CD4-positive, CD25-positive, alpha-beta regulatory T cell (primary cell): ENCODE measurements at regions not wholly inside any gene's neighbourhood (a gene's known extent, or its start where the extent isn't known, plus 50 kb on each side); places are given as distances from the start of the nearest gene placed in this dataset.

ENCODE experiments used
- ATAC-seq, 2 donors: fragments of 150-1000 bp; cut with Tn5 transposase; one replicate each; pipeline ENCODE4 v1.10.0; 2021; ENCODE audit warnings: low read depth in 2 of 2, moderate number of reproducible peaks in 2 of 2, moderate library complexity in 1 of 2
- DNase-seq, 3 donors: peaks; one replicate each; pipeline versions ENCODE4 v3.0.0 to v3.0.0-alpha.2; 2012 to 2022; ENCODE audit warnings: mixed read lengths in 1 of 3
- H3K27ac ChIP-seq: one replicate; pipeline ENCODE4 v1.7.0; 2013; ENCODE audit warnings: mild to moderate bottlenecking, low read length; ENCODE audit not compliant: insufficient read depth, poor library complexity, severe bottlenecking
- H3K27me3 ChIP-seq: one replicate; pipeline ENCODE4 v1.7.0; 2013; ENCODE audit warnings: low read length; ENCODE audit not compliant: control insufficient read depth, insufficient read depth
- H3K36me3 ChIP-seq: one replicate; pipeline ENCODE4 v1.7.0; 2013; ENCODE audit warnings: mild to moderate bottlenecking, low read length, moderate library complexity; ENCODE audit not compliant: control insufficient read depth, insufficient read depth
- H3K4me1 ChIP-seq: 2 replicates; pipeline ENCODE4 v1.7.0; 2013; ENCODE audit warnings: mild to moderate bottlenecking, low read length; ENCODE audit not compliant: insufficient read depth, control insufficient read depth, poor library complexity, severe bottlenecking
- H3K4me3 ChIP-seq: one replicate; pipeline ENCODE4 v1.7.0; 2013; ENCODE audit warnings: low read depth, mild to moderate bottlenecking, low read length, moderate library complexity
- H3K9me3 ChIP-seq, 2 experiments: 1 replicate in 1 of 2; 2 replicates in 1 of 2; pipeline ENCODE4 v1.7.0; 2013; ENCODE audit warnings: low read length in 2 of 2, mild to moderate bottlenecking in 1 of 2, moderate library complexity in 1 of 2; ENCODE audit not compliant: control insufficient read depth in 2 of 2
- H3K27ac Mint-ChIP-seq, 3 donors: one replicate each; pipeline ENCODE4 v1.8.0; 2020 to 2022; ENCODE audit warnings: mild to moderate bottlenecking in 3 of 3, mixed read lengths in 3 of 3, moderate library complexity in 2 of 3
- H3K27me3 Mint-ChIP-seq: one replicate; pipeline ENCODE4 v1.8.0; 2022; ENCODE audit warnings: mild to moderate bottlenecking, mixed read lengths
- H3K36me3 Mint-ChIP-seq: one replicate; pipeline ENCODE4 v1.8.0; 2020; ENCODE audit warnings: mixed read lengths
- H3K4me1 Mint-ChIP-seq, 4 donors: one replicate each; pipeline ENCODE4 v1.8.0; 2020 to 2022; ENCODE audit warnings: mixed read lengths in 4 of 4, mild to moderate bottlenecking in 1 of 4
- H3K4me3 Mint-ChIP-seq, 4 donors: one replicate each; pipeline ENCODE4 v1.8.0; 2020 to 2022; ENCODE audit warnings: mild to moderate bottlenecking in 4 of 4, mixed read lengths in 4 of 4, moderate library complexity in 3 of 4
- H3K9me3 Mint-ChIP-seq, 7 donors: one replicate each; pipeline ENCODE4 v1.8.0; 2020 to 2022; ENCODE audit warnings: mixed read lengths in 7 of 7, mild to moderate bottlenecking in 3 of 7, moderate library complexity in 2 of 7

GRCh38 chr16:66238696-66239095 lies 127.8 kb upstream of the CDH5 start:
- DNase-seq (no peak), ATAC-seq (no peak)
- peaks cover 10% of the 10 kb centered on the region for H3K27me3 Mint-ChIP-seq
- no peaks in the 10 kb centered on the region for H3K4me1 Mint-ChIP-seq
- Histone ChIP-seq H3K4me1 (no peaks in the 10 kb centered on the region), H3K9me3 (peaks cover 0 to 5% of the 10 kb centered on the region in 2 experiments), H3K4me3 (no peak overlapping the region), H3K27me3 (no peaks in the 10 kb centered on the region), H3K27ac (no peak overlapping the region), H3K36me3 (no peaks in the 10 kb centered on the region)
- H3K36me3 Mint-ChIP-seq, result peaks cover 3% of the 10 kb centered on the region
- no peak overlapping the region for H3K27ac Mint-ChIP-seq
- H3K4me3 Mint-ChIP-seq, result no peak overlapping the region
- peaks cover 0 to 11% (median 0%) of the 10 kb centered on the region in 7 donors for H3K9me3 Mint-ChIP-seq

GRCh38 chr16:66236301-66236700 lies 130.2 kb upstream of the CDH5 start:
- Histone ChIP-seq H3K27me3 (no peaks in the 10 kb centered on the region), H3K4me1 (no peaks in the 10 kb centered on the region), H3K4me3 (no peak overlapping the region), H3K9me3 (peaks cover 0 to 5% of the 10 kb centered on the region in 2 experiments), H3K36me3 (no peaks in the 10 kb centered on the region), H3K27ac (no peak overlapping the region)
- no peak overlapping the region for H3K27ac Mint-ChIP-seq
- peaks cover 0 to 11% (median 0%) of the 10 kb centered on the region in 7 donors for H3K9me3 Mint-ChIP-seq
- DNase-seq (no peak), ATAC-seq (no peak)
- no peak overlapping the region for H3K4me3 Mint-ChIP-seq
- H3K4me1 Mint-ChIP-seq, result no peaks in the 10 kb centered on the region
- peaks cover 3% of the 10 kb centered on the region for H3K36me3 Mint-ChIP-seq
- peaks cover 10% of the 10 kb centered on the region for H3K27me3 Mint-ChIP-seq

GRCh38 chr16:66231452-66232160 lies 134.9 kb upstream of the CDH5 start:
- Histone ChIP-seq H3K27ac (no peak overlapping the region), H3K36me3 (no peaks in the 10 kb centered on the region), H3K4me3 (no peak overlapping the region), H3K9me3 (no peaks in the 10 kb centered on the region), H3K4me1 (no peaks in the 10 kb centered on the region), H3K27me3 (no peaks in the 10 kb centered on the region)
- Mint-ChIP-seq H3K4me3 (no peak overlapping the region), H3K9me3 (peaks cover 0 to 2% (median 0%) of the 10 kb centered on the region in 7 donors), H3K4me1 (no peaks in the 10 kb centered on the region), H3K36me3 (no peaks in the 10 kb centered on the region), H3K27me3 (no peaks in the 10 kb centered on the region), H3K27ac (no peak overlapping the region)
- ATAC-seq (no peak), DNase-seq (no peak)

GRCh38 chr16:66229651-66230050 lies 136.8 kb upstream of the CDH5 start:
- Histone ChIP-seq H3K4me3 (no peak overlapping the region), H3K36me3 (no peaks in the 10 kb centered on the region), H3K27ac (no peak overlapping the region), H3K9me3 (no peaks in the 10 kb centered on the region), H3K27me3 (no peaks in the 10 kb centered on the region), H3K4me1 (no peaks in the 10 kb centered on the region)
- Mint-ChIP-seq H3K27ac (no peak overlapping the region), H3K27me3 (peaks cover 5% of the 10 kb centered on the region), H3K9me3 (peaks cover 0 to 2% (median 0%) of the 10 kb centered on the region in 7 donors), H3K4me3 (no peak overlapping the region), H3K4me1 (no peaks in the 10 kb centered on the region), H3K36me3 (no peaks in the 10 kb centered on the region)
- ATAC-seq (no peak), DNase-seq (no peak)

- Histone ChIP-seq H3K27me3 (no peaks in the 10 kb centered on the region), H3K36me3 (no peaks in the 10 kb centered on the region), H3K4me3 (no peak overlapping the region), H3K27ac (no peak overlapping the region), H3K4me1 (no peaks in the 10 kb centered on the region), H3K9me3 (no peaks in the 10 kb centered on the region)
- Mint-ChIP-seq H3K27me3 (peaks cover 5% of the 10 kb centered on the region), H3K27ac (no peak overlapping the region), H3K4me3 (no peak overlapping the region), H3K4me1 (no peaks in the 10 kb centered on the region), H3K36me3 (no peaks in the 10 kb centered on the region), H3K9me3 (peaks cover 0 to 2% (median 0%) of the 10 kb centered on the region in 7 donors)
- no peak for ATAC-seq
- DNase-seq, result no peak
Observed at GRCh38 chr16:66228792-66229191, 137.7 kb upstream of the CDH5 start.

GRCh38 chr16:66227766-66228530 lies 138.5 kb upstream of the CDH5 start:
- Mint-ChIP-seq H3K27ac (no peak overlapping the region), H3K4me1 (no peaks in the 10 kb centered on the region), H3K4me3 (no peak overlapping the region), H3K27me3 (peaks cover 11% of the 10 kb centered on the region), H3K9me3 (peaks cover 0 to 2% (median 0%) of the 10 kb centered on the region in 7 donors), H3K36me3 (no peaks in the 10 kb centered on the region)
- H3K27me3 ChIP-seq, result no peaks in the 10 kb centered on the region
- DNase-seq, result no peak
- ATAC-seq, result no peak
- no peak overlapping the region for H3K27ac ChIP-seq
- no peaks in the 10 kb centered on the region for H3K9me3 ChIP-seq
- H3K4me3 ChIP-seq, result no peak overlapping the region
- no peaks in the 10 kb centered on the region for H3K36me3 ChIP-seq
- no peaks in the 10 kb centered on the region for H3K4me1 ChIP-seq

GRCh38 chr16:66226762-66227161 lies 139.7 kb upstream of the CDH5 start:
- H3K9me3 Mint-ChIP-seq, result peaks cover 0 to 2% (median 0%) of the 10 kb centered on the region in 7 donors
- DNase-seq (no peak), ATAC-seq (no peak)
- Histone ChIP-seq H3K9me3 (no peaks in the 10 kb centered on the region), H3K36me3 (no peaks in the 10 kb centered on the region), H3K4me1 (no peaks in the 10 kb centered on the region), H3K27me3 (no peaks in the 10 kb centered on the region), H3K4me3 (no peak overlapping the region), H3K27ac (no peak overlapping the region)
- H3K27ac Mint-ChIP-seq, result no peak overlapping the region
- no peaks in the 10 kb centered on the region for H3K4me1 Mint-ChIP-seq
- peaks cover 11% of the 10 kb centered on the region for H3K27me3 Mint-ChIP-seq
- H3K36me3 Mint-ChIP-seq, result no peaks in the 10 kb centered on the region
- H3K4me3 Mint-ChIP-seq, result no peak overlapping the region
